Choroid plexus epithelial cell (primary cell): ENCODE measurements at regions not wholly inside any gene's neighbourhood (a gene's known extent, or its start where the extent isn't known, plus 50 kb on each side); places are given as distances from the start of the nearest gene placed in this dataset.

Experiments used
- DNase-seq: peaks from one replicate; pipeline ENCODE4 v3.0.0-alpha.2; 2010; ENCODE audit warnings: low read depth
- H3K4me3 ChIP-seq: 2 replicates; pipeline ENCODE4 v1.5.1; 2011; ENCODE audit warnings: low read depth, mild to moderate bottlenecking, control low read depth, low read length, moderate library complexity
- CTCF ChIP-seq: conservative IDR thresholded peaks from 2 replicates; pipeline ENCODE4 v1.5.1; 2011; ENCODE audit warnings: low read depth, mild to moderate bottlenecking, control low read depth, inconsistent platforms, low read length, moderate library complexity

GRCh38 chr6:18684343-18684742 is 297.2 kb downstream of the RNF144B start:
- TF ChIP-seq CTCF, result no peak
- no peak for DNase-seq
- no peak overlapping the region for H3K4me3 ChIP-seq

- DNase-seq, result no peak
- H3K4me3 ChIP-seq, result no peak overlapping the region
- TF ChIP-seq CTCF, result no peak
Measured at GRCh38 chr6:18692929-18693685, 306.0 kb downstream of the RNF144B start.

- DNase-seq, result no peak
- no peak overlapping the region for H3K4me3 ChIP-seq
- TF ChIP-seq CTCF, result no peak
Measured at GRCh38 chr6:18693881-18694280, 306.7 kb downstream of the RNF144B start.

DNA sequence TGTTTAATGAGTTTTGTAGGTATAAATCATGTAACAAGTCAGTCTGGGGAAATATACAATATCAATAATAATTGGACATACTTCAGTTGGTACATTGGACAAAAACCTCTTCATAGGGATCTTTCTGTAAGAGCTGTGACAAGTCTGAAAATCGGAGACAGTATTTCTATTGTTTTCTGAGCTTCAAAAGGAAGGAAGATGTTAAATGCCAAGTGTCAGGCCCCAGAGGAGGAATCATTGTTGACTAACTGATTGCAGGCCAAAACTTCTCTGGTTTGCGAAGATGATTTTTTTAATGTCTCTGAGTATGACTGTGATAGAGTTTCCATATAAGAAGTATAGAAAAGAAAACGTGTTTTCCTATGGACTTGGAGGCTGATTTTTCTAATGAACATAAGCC is 316.4 kb downstream of the RNF144B start:
- DNase-seq, result no peak
- no peak overlapping the region for H3K4me3 ChIP-seq
- no peak for TF ChIP-seq CTCF

DNA sequence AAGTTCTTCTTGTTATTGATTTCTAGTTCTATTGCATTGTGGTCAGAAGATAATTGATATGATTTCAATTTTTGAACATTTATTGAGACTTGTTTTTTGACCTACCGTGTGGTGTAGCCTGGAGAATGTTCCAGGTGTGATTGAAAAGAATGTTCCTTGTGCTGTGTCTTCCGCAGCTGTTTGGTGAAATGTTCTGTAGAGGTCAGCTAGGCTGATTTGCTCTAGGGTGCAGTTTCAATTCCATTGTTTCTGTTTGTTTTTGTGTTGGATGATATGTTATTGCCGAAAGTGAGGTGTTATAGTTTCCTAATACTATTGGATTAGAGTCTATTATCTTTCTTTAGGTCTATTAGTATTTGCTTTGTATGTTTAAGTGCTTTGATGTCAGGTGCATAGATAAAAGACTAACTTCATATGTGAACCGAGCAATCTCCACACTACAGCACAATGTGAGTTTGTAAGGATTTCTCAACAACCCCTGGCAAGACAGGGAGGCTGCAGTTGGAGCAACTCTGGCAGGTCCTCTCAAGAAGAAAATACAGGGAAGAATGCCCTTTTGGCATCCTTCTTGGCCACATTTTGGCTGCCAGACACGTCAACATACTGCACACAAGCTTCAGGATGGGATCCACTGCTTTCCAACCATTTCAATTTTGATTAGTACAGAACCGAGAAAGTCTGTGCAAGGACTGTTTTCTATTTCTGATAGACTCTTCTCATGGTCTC is 320.7 kb downstream of the RNF144B start:
- TF ChIP-seq CTCF, result no peak
- DNase-seq, result no peak
- H3K4me3 ChIP-seq, result no peak overlapping the region

DNA sequence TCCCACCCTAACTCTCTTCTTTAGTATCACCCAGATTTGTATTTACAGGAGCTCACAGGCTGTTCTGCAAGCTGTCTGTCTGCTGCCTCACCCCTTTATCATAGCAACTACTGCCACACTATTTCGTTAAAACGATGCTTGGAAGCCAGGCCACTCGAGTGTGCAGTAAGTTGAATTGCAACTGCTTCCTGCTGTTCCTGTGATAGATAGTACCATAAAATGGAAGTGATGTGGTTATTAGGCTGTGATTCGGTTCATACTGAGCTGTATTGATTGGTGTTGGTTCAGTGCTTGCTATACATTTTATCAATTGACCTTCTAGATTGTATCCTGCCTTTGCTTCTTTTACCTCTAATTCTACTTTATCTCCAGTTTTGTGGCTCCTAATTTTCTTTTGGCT is 325.4 kb downstream of the RNF144B start:
- DNase-seq, result no peak
- no peak overlapping the region for H3K4me3 ChIP-seq
- no peak for TF ChIP-seq CTCF
